RWPE2 (cell line): ENCODE measurements at regions not wholly inside any gene's neighbourhood (a gene's known extent, or its start where the extent isn't known, plus 50 kb on each side); places are given as distances from the start of the nearest gene placed in this dataset.

ENCODE experiments used
- ATAC-seq: fragments of 200-7000 bp; cut with Tn5 transposase; 3 replicates; pipeline ENCODE4 v1.9.1; 2021; ENCODE audit warnings: low read depth
- DNase-seq: peaks from one replicate; pipeline ENCODE4 v3.0.0-alpha.2; 2020; ENCODE audit warnings: low spot score
- H3K27ac ChIP-seq: fragments of 450-650 bp; 2 replicates; pipeline ENCODE4 v1.5.1; 2017; ENCODE audit warnings: mild to moderate bottlenecking; ENCODE audit not compliant: poor library complexity, severe bottlenecking
- H3K27me3 ChIP-seq: fragments of 250-450 bp; sonication (Bioruptor Pico); 2 replicates; pipeline ENCODE4 v1.5.1; 2021; ENCODE audit warnings: mild to moderate bottlenecking, moderate library complexity; ENCODE audit not compliant: insufficient read depth, poor library complexity, severe bottlenecking
- H3K36me3 ChIP-seq: fragments of 250-450 bp; sonication (Bioruptor Pico); 2 replicates; pipeline ENCODE4 v1.5.1; 2020; ENCODE audit warnings: low read depth, mild to moderate bottlenecking, moderate library complexity
- H3K4me1 ChIP-seq: fragments of 250-450 bp; sonication (Bioruptor Pico); 2 replicates; pipeline ENCODE4 v1.5.1; 2021; ENCODE audit warnings: mild to moderate bottlenecking, moderate library complexity; ENCODE audit not compliant: insufficient read depth, poor library complexity, severe bottlenecking
- H3K4me3 ChIP-seq: fragments of 250-450 bp; sonication (Bioruptor Pico); 2 replicates; pipeline ENCODE4 v1.5.1; 2021; ENCODE audit warnings: mild to moderate bottlenecking, moderate library complexity; ENCODE audit not compliant: severe bottlenecking
- H3K9me3 ChIP-seq: fragments of 250-450 bp; sonication (Bioruptor Pico); 2 replicates; pipeline ENCODE4 v1.5.1; 2021; ENCODE audit warnings: mild to moderate bottlenecking, moderate library complexity; ENCODE audit not compliant: severe bottlenecking
- TF ChIP-seq, protein P1 (sequence below): fragments of 450-650 bp; IDR thresholded peaks from one replicate; pipeline ENCODE4 v1.5.1; 2017; ENCODE audit warnings: mild to moderate bottlenecking, moderate library complexity; ENCODE audit not compliant: poor library complexity, severe bottlenecking

DNA sequence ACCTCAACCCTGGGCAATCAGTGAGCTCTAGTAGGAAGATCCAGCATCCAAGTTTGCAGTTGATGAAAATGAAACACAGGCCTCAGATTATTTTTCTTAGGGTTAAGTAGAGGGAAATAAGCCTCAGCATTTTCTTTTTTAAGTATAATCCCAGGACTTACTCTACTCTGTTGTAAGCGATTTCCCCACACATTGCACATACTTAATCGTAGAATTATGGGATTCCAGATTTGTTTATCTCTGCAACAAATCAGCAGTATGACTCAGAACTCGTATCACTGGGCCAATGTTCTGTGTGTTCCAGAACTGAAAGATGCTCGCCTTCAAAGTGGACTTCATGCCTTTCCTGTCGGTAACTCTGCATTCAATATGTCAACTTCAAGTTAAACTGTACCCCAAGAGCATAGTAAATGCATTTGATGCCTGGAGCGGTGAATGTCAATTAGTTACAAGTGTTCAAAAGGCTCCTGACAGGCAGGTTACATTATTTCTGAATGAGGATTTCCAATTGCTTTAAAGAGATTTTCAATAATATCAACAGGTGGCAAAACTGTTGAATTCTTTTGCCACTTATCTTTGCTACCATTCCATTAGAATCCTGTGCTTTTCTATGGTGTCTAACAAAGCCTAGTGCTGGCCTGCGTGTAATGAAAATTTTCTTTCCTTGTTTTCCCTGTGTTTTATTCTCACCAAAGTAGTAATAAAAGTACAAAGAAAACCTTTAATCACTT is 323.8 kb upstream of the SYT1 start:
- H3K4me3 ChIP-seq = no peak overlapping the region
- TF ChIP-seq, protein P1, sequence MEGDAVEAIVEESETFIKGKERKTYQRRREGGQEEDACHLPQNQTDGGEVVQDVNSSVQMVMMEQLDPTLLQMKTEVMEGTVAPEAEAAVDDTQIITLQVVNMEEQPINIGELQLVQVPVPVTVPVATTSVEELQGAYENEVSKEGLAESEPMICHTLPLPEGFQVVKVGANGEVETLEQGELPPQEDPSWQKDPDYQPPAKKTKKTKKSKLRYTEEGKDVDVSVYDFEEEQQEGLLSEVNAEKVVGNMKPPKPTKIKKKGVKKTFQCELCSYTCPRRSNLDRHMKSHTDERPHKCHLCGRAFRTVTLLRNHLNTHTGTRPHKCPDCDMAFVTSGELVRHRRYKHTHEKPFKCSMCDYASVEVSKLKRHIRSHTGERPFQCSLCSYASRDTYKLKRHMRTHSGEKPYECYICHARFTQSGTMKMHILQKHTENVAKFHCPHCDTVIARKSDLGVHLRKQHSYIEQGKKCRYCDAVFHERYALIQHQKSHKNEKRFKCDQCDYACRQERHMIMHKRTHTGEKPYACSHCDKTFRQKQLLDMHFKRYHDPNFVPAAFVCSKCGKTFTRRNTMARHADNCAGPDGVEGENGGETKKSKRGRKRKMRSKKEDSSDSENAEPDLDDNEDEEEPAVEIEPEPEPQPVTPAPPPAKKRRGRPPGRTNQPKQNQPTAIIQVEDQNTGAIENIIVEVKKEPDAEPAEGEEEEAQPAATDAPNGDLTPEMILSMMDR = no peak
- ATAC-seq (no peak), DNase-seq (no peak)
- H3K27me3 ChIP-seq = no peaks in the 10 kb centered on the region
- no peaks in the 10 kb centered on the region for H3K9me3 ChIP-seq
- no peaks in the 10 kb centered on the region for H3K36me3 ChIP-seq
- no peak overlapping the region for H3K27ac ChIP-seq
- no peaks in the 10 kb centered on the region for H3K4me1 ChIP-seq

DNA sequence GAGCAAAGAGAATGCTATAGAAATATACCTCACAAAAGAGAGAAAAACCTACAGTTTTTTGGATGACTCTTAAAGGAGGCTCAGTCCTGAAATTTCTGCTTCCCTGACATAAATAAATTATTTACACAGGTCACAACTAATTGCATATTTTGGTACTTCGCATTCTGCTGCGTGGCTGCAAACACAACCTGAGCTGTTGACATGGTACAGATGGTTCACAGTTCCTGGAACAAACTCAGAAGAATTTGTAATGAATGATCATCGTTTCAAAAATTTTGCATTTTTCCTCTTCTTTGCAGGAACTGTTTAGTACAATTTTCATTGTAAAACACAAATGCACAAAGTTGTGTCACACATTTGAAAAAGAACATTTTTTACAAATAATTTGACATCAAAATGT is 313.7 kb upstream of the SYT1 start:
- no peaks in the 10 kb centered on the region for H3K4me1 ChIP-seq
- ATAC-seq (no peak), DNase-seq (no peak)
- H3K27me3 ChIP-seq = no peaks in the 10 kb centered on the region
- H3K4me3 ChIP-seq = no peak overlapping the region
- TF ChIP-seq, protein P1 = no peak
- no peaks in the 10 kb centered on the region for H3K9me3 ChIP-seq
- no peak overlapping the region for H3K27ac ChIP-seq
- H3K36me3 ChIP-seq = no peaks in the 10 kb centered on the region

DNA sequence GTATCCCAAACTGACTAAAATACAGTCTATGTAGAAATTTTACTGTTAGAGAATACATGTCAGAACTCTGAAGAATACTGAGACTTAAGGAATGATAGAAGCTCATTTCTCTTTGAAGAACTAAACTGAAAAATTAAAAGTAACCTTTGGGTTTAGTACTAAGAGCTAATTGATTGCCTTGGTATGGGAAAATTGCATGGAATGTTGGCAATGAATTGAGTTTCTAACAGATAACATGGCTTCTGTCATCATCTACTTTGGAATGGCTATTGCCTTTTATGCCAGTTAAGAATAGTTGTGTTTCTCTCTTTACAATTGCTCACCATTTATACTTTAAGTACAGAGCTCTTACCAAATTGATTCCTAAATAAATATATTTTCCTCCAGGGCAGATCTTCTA is 308.8 kb upstream of the SYT1 start:
- no peak for ATAC-seq
- Histone ChIP-seq H3K9me3 (no peaks in the 10 kb centered on the region), H3K4me1 (no peaks in the 10 kb centered on the region), H3K4me3 (no peak overlapping the region), H3K36me3 (no peaks in the 10 kb centered on the region), H3K27ac (no peak overlapping the region), H3K27me3 (no peaks in the 10 kb centered on the region)
- DNase-seq = no peak
- TF ChIP-seq, protein P1 = no peak

DNA sequence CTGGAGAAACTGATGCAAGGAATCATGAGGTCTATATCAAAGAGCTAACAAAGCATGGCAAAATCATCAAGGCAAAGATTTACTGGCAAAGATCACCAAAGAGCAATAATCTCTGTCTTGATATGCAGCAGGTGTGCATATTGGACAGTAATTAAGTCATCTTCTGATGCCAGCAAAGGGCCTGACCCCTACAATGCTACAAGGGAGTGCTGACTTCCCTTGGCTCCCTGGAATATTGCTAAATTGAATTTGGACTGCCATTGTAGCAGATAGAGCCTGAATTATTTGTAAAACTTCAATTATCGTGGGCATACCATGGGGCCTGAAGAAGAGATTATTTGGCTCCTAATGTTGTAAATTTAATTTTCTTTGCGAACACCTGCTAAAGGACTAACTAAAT is 307.9 kb upstream of the SYT1 start:
- DNase-seq (no peak), ATAC-seq (no peak)
- TF ChIP-seq, protein P1 = no peak
- H3K4me3 ChIP-seq = no peak overlapping the region
- no peak overlapping the region for H3K27ac ChIP-seq
- H3K36me3 ChIP-seq = no peaks in the 10 kb centered on the region
- H3K9me3 ChIP-seq = no peaks in the 10 kb centered on the region
- H3K4me1 ChIP-seq = no peaks in the 10 kb centered on the region
- H3K27me3 ChIP-seq = no peaks in the 10 kb centered on the region

DNA sequence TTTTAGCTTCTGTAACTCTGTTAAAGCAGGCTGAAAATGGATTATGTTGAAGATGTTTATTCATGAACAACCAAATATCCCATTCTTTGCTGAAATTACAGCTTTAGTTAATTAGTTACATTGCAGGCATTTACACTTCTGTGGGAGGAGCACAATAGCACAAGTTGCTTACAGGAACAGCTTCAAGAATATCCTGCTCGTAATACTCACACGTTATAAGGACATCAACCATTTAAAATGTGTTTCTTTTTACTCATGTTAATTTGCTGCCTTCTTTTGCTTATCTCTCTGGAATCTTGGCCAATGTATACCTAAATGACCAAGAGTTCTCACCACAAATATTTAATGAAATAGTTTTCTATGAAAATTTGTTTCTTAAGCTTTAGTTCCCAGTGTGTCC is 305.2 kb upstream of the SYT1 start:
- Histone ChIP-seq H3K9me3 (no peaks in the 10 kb centered on the region), H3K4me1 (no peaks in the 10 kb centered on the region), H3K27me3 (no peaks in the 10 kb centered on the region), H3K36me3 (no peaks in the 10 kb centered on the region), H3K4me3 (no peak overlapping the region), H3K27ac (no peak overlapping the region)
- TF ChIP-seq, protein P1 = no peak
- ATAC-seq (no peak), DNase-seq (no peak)
